NOMO-1 treated with dmso at 0.1 percent for 144 hours (cell line): ENCODE measurements at regions not wholly inside any gene's neighbourhood (a gene's known extent, or its start where the extent isn't known, plus 50 kb on each side); places are given as distances from the start of the nearest gene placed in this dataset.
A peak's percentile ranks its signal among the peaks of the same experiment; 100 is the strongest.

Experiments
- DNase-seq: peaks from one replicate; lab custom pipeline; 2025; ENCODE audit not compliant: unreplicated experiment; lab: John Stamatoyannopoulos, UW

- DNase-seq, result no peak
These were observed 114.6 kb upstream of the ATP1B1 start for GRCh38 chr1:168991667-168992475.

- DNase-seq, result no peak
These were observed 105.1 kb upstream of the ATP1B1 start for GRCh38 chr1:169001353-169001752.

GRCh38 chr1:169003864-169004516 is 102.5 kb upstream of the ATP1B1 start:
- DNase-seq, result no peak

- no peak for DNase-seq
These were observed 100.7 kb upstream of the ATP1B1 start for GRCh38 chr1:169005776-169006175.

- no peak for DNase-seq
These were observed 96.8 kb upstream of the ATP1B1 start for GRCh38 chr1:169009666-169010065.

- no peak for DNase-seq
These were observed 94.1 kb upstream of the ATP1B1 start for GRCh38 chr1:169012416-169012815.

GRCh38 chr1:169013821-169014220 is 92.7 kb upstream of the ATP1B1 start:
- no peak for DNase-seq

- no peak for DNase-seq
These were observed 91.0 kb upstream of the ATP1B1 start for GRCh38 chr1:169015464-169015863.

- no peak for DNase-seq
These were observed 87.7 kb upstream of the ATP1B1 start for GRCh38 chr1:169018751-169019150.

GRCh38 chr1:169019419-169020058 is 87.0 kb upstream of the ATP1B1 start:
- no peak for DNase-seq

- DNase-seq, result no peak
These were observed 85.8 kb upstream of the ATP1B1 start for GRCh38 chr1:169020684-169021083.

- DNase-seq, result no peak
These were observed 83.8 kb upstream of the ATP1B1 start for GRCh38 chr1:169022648-169023047.

- DNase-seq, result no peak
These were observed 82.2 kb upstream of the ATP1B1 start for GRCh38 chr1:169024255-169024654.

GRCh38 chr1:169024800-169025271 is 81.7 kb upstream of the ATP1B1 start:
- no peak for DNase-seq

GRCh38 chr1:169025412-169025811 is 81.1 kb upstream of the ATP1B1 start:
- DNase-seq, result no peak

- DNase-seq, result no peak
These were observed 78.7 kb upstream of the ATP1B1 start for GRCh38 chr1:169027607-169028320.

- no peak for DNase-seq
These were observed 74.8 kb upstream of the ATP1B1 start for GRCh38 chr1:169031566-169032224.

GRCh38 chr1:169041366-169041765 is 65.1 kb upstream of the ATP1B1 start:
- peak; percentile 20 for DNase-seq

GRCh38 chr1:169042377-169042776 is 64.1 kb upstream of the ATP1B1 start:
- no peak for DNase-seq

- DNase-seq, result no peak
These were observed 62.7 kb upstream of the ATP1B1 start for GRCh38 chr1:169043823-169044222.

- DNase-seq, result peak; percentile 87
These were observed 62.2 kb upstream of the ATP1B1 start for GRCh38 chr1:169044296-169044695.
